Fibroblast of lung (primary cell): ENCODE measurements at regions not wholly inside any gene's neighbourhood (a gene's known extent, or its start where the extent isn't known, plus 50 kb on each side); places are given as distances from the start of the nearest gene placed in this dataset.

Experiments used
- EZH2 ChIP-seq: IDR thresholded peaks from 2 replicates; pipeline ENCODE4 v1.5.1; 2012; ENCODE audit warnings: low read length, control low read depth, mild to moderate bottlenecking; ENCODE audit errors: missing control alignments
- TF ChIP-seq, protein P1 (sequence below), 2 donors: IDR thresholded peaks in 1 of 2; conservative IDR thresholded peaks in 1 of 2; 1 replicate in 1 of 2; 2 replicates in 1 of 2; pipeline ENCODE4 v1.5.1; 2011 to 2012; ENCODE audit warnings: low read length in 2 of 2, control low read depth in 1 of 2, inconsistent platforms in 1 of 2, low read depth in 1 of 2, mild to moderate bottlenecking in 1 of 2

DNA sequence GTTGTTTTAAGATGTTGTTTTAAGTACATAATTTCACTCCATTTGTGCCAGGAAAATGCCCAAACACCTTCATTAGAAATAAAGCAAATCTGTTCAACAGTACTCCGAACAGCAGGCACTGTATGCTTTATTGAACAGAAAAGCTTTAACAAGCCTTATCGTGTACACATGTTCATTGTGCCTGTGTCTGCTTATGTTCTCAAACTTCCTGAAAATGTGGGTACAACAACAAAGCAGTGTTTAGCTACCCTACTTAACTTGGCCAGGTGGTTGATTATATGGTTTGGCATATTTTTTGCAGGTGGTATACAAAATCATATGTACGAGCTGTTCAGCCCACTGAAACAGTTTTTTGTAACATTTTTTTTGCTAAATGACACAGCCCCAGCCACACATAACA lies 718.0 kb downstream of the DACH1 start:
- TF ChIP-seq, protein P1, sequence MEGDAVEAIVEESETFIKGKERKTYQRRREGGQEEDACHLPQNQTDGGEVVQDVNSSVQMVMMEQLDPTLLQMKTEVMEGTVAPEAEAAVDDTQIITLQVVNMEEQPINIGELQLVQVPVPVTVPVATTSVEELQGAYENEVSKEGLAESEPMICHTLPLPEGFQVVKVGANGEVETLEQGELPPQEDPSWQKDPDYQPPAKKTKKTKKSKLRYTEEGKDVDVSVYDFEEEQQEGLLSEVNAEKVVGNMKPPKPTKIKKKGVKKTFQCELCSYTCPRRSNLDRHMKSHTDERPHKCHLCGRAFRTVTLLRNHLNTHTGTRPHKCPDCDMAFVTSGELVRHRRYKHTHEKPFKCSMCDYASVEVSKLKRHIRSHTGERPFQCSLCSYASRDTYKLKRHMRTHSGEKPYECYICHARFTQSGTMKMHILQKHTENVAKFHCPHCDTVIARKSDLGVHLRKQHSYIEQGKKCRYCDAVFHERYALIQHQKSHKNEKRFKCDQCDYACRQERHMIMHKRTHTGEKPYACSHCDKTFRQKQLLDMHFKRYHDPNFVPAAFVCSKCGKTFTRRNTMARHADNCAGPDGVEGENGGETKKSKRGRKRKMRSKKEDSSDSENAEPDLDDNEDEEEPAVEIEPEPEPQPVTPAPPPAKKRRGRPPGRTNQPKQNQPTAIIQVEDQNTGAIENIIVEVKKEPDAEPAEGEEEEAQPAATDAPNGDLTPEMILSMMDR (conservative IDR thresholded peaks at IDR 0.05 in 1 of 2, IDR thresholded peaks at IDR 0.05 in 1 of 2; ENCODE audit: low read depth in 1 of 2, low read length in 2 of 2) = no peak
- no peak for TF ChIP-seq EZH2
